Fibroblast of peridontal ligament (primary cell): ENCODE measurements at regions not wholly inside any gene's neighbourhood (a gene's known extent, or its start where the extent isn't known, plus 50 kb on each side); places are given as distances from the start of the nearest gene placed in this dataset.
A peak's percentile ranks its signal among the peaks of the same experiment; 100 is the strongest.

ENCODE experiments used
- DNase-seq: peaks from one replicate; pipeline ENCODE4 v3.0.0-alpha.2; 2010; ENCODE audit errors: extremely low read depth

- DNase-seq = no peak
Measured at GRCh38 chr1:22376546-22376945, 75.1 kb upstream of the ZBTB40 start.

GRCh38 chr1:22376976-22377375 lies 74.7 kb upstream of the ZBTB40 start:
- no peak for DNase-seq

DNA sequence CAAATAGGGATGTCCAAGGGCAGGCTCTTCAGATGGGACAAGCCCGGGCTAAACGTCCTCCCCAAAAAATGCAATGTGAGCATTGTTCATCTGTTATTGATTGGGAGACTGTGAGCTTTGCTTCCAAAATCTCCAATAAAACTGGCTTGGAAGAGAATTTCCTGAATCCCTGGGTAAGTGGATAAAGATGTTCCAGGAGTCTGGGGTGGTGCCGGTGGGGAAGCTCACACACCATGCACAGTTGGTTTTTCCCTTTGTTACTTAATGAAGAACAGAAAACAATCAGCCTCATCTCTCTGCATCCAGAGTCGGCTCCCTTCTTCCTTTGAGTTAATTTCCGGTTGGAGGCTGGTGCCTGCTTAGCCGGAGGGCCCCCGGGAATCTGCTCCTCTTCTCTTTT lies 72.1 kb upstream of the ZBTB40 start:
- peak; percentile 21 for DNase-seq

DNA sequence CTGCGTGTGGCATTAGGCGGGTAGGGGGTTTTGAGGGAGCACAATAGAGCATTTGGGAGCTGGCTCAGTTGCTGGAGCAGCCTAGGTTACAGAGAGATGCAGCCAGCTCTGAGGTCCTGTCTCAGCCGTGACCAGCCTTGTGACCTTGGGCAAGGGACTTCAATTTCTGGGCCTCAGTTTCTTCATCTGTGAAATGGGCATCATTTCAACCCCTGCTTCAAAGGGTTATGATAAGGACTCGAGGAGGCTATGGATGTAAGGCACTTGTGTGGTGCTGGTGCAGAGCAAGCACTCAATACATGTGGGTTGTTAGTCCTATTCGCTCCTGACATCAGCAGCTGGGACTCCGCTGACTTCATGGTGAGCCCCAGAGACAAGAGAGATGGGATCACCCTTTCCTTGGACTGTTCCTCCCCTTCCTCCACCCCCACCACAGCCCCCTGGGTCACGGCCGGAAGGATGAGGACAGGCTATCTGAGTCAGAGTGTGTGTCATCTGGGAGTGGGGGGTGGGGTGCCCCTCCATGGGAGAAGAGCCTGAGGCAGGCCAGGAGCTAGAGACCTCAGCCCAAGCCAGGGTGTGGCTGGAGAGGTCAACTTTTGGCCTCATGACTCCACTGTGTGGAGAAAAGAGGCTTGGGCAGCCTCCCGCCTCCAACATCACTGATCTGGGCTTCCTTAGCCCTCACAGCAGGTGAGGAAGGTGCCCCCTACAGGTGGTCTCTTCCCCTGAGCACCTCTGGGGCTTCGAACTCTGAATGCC lies 71.4 kb upstream of the ZBTB40 start:
- DNase-seq = no peak

GRCh38 chr1:22383526-22384294 lies 67.9 kb upstream of the ZBTB40 start:
- no peak for DNase-seq

DNA sequence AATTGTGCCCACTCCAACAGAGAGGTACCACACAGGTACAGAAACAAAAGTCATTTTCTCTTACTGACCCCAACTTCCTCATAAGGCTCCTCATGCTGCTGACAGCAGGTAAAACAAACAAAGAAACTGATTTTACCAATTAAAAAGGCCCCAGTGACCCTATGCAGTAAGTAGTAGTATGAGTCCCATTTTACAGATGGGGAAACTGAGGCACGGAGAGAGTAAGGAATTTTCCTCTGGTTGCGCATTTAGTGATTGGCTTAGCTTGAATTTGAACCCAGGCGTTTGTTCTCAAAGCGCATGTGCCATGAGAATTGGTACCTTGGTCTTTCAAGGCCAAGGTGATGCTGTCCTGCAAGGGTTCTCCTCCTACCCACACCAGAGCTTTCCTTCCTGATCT lies 66.1 kb upstream of the ZBTB40 start:
- no peak for DNase-seq

DNA sequence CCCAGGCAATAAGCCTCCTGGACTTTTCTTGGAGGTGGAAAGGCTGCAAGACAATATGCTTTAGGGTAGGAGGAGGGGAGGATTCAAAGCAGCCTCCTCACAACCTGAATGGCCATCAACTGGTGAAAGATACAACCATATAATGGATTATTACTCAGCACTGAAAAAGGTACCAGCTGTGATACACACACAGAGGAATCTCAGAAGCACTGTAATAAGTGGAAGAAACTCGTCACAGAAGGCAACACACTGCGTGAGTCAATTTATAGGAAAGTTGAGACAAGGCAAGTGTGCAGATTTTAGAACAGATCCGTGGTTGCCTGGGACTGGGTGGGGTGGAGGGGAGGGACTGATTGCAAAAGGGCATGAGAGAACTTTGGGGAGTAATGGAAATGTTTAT lies 64.9 kb upstream of the ZBTB40 start:
- no peak for DNase-seq

- DNase-seq = peak; percentile 18
Measured at GRCh38 chr1:22387919-22388580, 63.6 kb upstream of the ZBTB40 start.

DNA sequence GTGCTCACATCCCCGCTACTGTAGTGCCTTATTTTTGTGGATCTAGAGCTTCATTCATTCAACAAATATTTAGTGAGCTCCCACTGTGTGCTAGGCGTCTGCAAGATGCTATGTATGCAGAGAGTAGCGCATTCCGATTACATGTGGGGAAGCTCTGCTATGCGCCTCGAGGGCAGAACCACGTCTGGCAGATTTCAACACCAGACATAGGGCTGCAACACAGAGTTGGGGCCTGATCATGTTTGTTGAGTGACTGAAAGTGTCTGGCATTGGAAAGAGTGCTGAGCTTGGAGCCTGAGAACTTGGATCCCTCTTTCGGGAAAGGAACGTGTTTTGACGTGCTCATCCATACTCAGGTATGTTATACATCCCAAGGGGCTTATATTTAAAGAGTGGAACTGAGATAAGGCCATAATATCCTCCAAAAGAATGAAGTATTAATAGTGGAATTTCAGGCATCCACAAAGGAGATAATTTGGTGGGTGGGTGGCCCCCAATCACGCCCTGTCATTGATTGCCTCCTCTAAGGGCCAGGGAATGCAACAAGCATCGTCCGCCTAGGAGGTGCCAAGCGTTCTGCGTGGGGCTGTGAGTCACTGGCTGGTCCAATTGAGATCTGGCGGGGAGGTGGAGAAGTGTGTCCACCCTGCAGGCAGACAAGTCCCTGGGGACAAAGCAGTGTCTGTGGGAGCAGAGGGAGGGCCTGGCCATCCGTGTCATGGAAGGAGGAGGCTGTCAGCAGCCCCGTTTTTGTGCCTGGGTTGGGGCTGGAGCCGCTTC lies 62.8 kb upstream of the ZBTB40 start:
- DNase-seq = no peak

GRCh38 chr1:22393587-22393986 lies 58.1 kb upstream of the ZBTB40 start:
- no peak for DNase-seq

DNA sequence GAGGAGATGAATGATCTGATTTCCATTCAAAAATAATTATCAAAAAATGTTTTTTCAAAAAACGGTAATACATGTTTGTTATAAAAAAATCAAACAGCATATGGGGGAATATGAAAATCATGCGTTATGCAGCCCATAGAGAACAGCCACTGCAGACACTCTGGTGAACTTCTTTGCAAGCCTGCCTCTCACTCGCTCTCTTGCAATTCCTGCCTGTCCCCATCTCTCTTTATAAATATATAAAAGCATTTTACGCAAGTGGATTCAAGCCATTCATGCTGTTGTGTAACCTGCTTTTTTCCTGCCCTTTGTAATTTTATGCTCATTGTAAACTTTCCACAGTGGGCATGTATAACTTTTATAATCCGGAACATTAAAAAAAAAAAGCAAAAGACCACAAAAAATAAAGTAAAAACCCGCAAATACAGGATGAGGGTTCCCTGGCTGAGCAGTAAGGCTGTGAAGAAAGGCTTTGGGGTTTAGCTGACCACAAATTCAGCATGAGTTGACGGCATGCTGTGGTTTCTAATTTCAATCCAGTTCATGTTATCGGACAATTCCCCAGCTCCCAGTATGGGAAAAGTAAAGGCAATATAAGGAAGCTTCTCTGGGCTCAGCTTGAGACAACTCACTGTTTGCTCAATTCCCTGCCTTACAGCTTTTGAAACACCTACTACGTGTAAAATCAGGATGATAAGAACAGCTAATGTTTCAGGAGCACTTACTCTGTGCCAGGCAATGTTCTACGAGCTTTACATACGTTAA lies 52.8 kb upstream of the ZBTB40 start:
- DNase-seq = peak; percentile 73

GRCh38 chr1:22399421-22400091 lies 52.1 kb upstream of the ZBTB40 start:
- no peak for DNase-seq
